ENCODE measurements at regions not wholly inside any gene's neighbourhood (a gene's known extent, or its start where the extent isn't known, plus 50 kb on each side); places are given as distances from the start of the nearest gene placed in this dataset.
"Not testable (repeated sequence)": the region's sequence is repeated elsewhere in the genome, so short reads cannot be mapped to it uniquely, and the experiment has no call there.

DNA sequence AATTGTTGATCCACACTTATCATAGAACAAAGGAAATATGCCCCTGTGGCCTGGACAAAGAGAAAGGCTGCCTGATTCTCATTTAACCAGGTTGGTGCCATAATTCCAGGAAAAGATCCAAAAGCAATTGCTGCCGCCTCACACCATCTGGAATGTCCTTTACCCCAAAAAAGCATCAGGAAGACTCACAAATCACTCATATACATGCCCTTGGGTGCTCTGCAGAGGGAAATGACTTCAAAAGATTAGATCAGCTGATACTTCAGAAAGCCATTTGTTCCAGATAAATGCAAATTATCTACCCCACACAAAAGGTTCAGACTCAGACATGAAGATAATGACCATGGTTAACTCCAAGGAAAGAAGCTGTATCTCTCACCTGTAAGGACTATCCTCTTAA is 285.8 kb downstream of the C1D start:
- H3K9me3 ChIP-seq (ENCODE audit: control insufficient read depth in 4 of 4, insufficient read depth in 3 of 4, low read length in 3 of 4), result no peaks in the 10 kb centered on the region
- ATAC-seq (ENCODE audit: insufficient read depth, low FRiP score) (no peak), DNase-seq (no peak)
- H3K27me3 ChIP-seq (ENCODE audit: control insufficient read depth in 3 of 3, insufficient read depth in 3 of 3, low read length in 2 of 3), result no peaks in the 10 kb centered on the region
- H3K9ac ChIP-seq (ENCODE audit: insufficient read depth in 1 of 2, low read length in 2 of 2), result no peak overlapping the region
- H3K4me3 ChIP-seq, result no peak overlapping the region
- no peaks in the 10 kb centered on the region for H3K36me3 ChIP-seq (ENCODE audit: control insufficient read depth in 4 of 4, insufficient read depth in 4 of 4, low read length in 4 of 4)
- no peak overlapping the region for H3K27ac ChIP-seq (ENCODE audit: low read depth in 1 of 2, low read length in 1 of 2)
- H3K4me1 ChIP-seq (ENCODE audit: control insufficient read depth in 5 of 5, insufficient read depth in 5 of 5, low read length in 5 of 5), result peaks cover 0 to 10% (median 3%) of the 10 kb centered on the region in 5 donors
- TF ChIP-seq, protein P1, sequence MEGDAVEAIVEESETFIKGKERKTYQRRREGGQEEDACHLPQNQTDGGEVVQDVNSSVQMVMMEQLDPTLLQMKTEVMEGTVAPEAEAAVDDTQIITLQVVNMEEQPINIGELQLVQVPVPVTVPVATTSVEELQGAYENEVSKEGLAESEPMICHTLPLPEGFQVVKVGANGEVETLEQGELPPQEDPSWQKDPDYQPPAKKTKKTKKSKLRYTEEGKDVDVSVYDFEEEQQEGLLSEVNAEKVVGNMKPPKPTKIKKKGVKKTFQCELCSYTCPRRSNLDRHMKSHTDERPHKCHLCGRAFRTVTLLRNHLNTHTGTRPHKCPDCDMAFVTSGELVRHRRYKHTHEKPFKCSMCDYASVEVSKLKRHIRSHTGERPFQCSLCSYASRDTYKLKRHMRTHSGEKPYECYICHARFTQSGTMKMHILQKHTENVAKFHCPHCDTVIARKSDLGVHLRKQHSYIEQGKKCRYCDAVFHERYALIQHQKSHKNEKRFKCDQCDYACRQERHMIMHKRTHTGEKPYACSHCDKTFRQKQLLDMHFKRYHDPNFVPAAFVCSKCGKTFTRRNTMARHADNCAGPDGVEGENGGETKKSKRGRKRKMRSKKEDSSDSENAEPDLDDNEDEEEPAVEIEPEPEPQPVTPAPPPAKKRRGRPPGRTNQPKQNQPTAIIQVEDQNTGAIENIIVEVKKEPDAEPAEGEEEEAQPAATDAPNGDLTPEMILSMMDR (IDR thresholded peaks at IDR 0.05; ENCODE audit: control extremely low read depth, extremely low read depth), result no peak
- 86 to 93% methylated on average over 1 of the region's 1 CpG for WGBS, 2 donors

DNA sequence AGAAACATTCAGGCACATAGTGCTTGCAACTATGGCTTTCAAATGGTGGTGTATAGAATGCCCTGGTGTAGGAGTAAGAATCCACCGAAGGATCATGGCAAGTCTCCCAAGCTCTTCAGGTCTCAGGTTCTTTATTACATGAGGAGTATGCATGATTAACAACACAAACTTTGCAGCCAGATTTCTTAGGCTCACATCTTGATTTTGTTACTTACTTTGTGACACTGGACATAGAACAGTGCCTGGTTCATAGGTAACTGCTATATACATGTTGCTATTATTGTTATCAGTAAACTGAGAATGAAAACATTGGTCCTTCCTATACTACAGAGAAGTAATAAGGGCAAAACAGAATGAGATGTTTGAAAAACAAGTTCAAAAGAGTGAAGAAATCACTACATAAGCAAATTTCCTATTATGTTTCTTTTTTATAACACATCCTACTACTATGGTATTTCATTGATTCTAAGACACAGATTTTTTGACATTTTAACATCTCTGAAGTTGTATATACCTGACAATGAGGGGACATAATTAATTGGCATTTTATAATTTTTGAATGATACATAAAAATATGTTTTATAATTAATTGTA is 284.9 kb downstream of the C1D start:
- TF ChIP-seq, protein P1 (IDR thresholded peaks at IDR 0.05; ENCODE audit: control extremely low read depth, extremely low read depth), result no peak
- no peak for DNase-seq
- Histone ChIP-seq H3K27me3 (ENCODE audit: control insufficient read depth in 3 of 3, insufficient read depth in 3 of 3, low read length in 2 of 3) (no peaks in the 10 kb centered on the region), H3K4me3 (no peak overlapping the region), H3K9ac (ENCODE audit: insufficient read depth in 1 of 2, low read length in 2 of 2) (no peak overlapping the region), H3K36me3 (ENCODE audit: control insufficient read depth in 4 of 4, insufficient read depth in 4 of 4, low read length in 4 of 4) (no peaks in the 10 kb centered on the region), H3K27ac (ENCODE audit: low read depth in 1 of 2, low read length in 1 of 2) (no peak overlapping the region), H3K9me3 (ENCODE audit: control insufficient read depth in 4 of 4, insufficient read depth in 3 of 4, low read length in 3 of 4) (no peaks in the 10 kb centered on the region), H3K4me1 (ENCODE audit: control insufficient read depth in 5 of 5, insufficient read depth in 5 of 5, low read length in 5 of 5) (peaks cover 0 to 3% (median 2%) of the 10 kb centered on the region in 5 donors)
- WGBS, 2 donors, result 96% methylated on average over 1 of the region's 1 CpG
- ATAC-seq (ENCODE audit: insufficient read depth, low FRiP score), result no peak

DNA sequence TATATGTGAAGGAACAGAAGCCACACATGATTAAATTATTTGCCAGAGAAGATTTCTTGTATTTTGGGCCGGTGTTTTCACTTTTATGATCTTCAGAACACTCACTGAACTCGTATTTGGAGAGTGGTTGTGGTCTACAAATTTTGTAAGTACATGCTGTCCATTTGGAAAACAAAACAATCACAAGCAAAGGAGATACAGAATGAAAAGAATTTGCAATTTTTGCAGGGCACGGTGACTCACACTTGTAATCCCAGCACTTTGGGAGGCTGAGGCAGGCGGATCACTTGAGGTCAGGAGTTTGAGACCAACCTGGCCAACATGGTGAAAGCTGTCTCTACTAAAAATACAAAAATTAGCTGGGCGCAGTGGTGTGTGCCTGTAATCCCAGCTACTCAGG is 282.0 kb downstream of the C1D start:
- H3K27me3 ChIP-seq (ENCODE audit: control insufficient read depth in 3 of 3, insufficient read depth in 3 of 3, low read length in 2 of 3); H3K4me3 ChIP-seq; DNase-seq; H3K9ac ChIP-seq (ENCODE audit: insufficient read depth in 1 of 2, low read length in 2 of 2); H3K36me3 ChIP-seq (ENCODE audit: control insufficient read depth in 4 of 4, insufficient read depth in 4 of 4, low read length in 4 of 4); H3K4me1 ChIP-seq (ENCODE audit: control insufficient read depth in 5 of 5, insufficient read depth in 5 of 5, low read length in 5 of 5); H3K9me3 ChIP-seq (ENCODE audit: control insufficient read depth in 4 of 4, insufficient read depth in 3 of 4, low read length in 3 of 4); ATAC-seq (ENCODE audit: insufficient read depth, low FRiP score); H3K27ac ChIP-seq (ENCODE audit: low read depth in 1 of 2, low read length in 1 of 2): not testable (repeated sequence)
- 78 to 89% methylated on average over 5 of the region's 5 CpGs for WGBS, 2 donors

DNA sequence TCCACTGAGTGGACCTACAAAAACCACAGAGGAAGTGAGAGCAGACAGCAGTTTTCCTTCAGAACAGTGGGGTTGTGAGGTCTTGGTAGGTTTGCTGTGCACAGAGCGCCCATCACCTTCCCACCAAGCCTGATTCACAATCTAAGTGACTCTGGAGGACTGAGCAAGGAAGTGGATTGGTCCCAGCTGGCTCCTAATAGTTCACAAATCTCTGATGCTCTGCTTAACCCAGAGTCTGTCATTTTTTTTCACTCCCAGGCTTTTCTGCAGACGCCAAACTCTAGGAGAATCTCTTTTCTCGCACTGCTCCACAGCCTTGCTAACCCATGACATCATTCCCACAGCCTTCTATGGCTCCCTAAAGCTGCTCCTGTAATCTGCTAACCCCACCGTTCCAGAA is 280.4 kb downstream of the C1D start:
- no peaks in the 10 kb centered on the region for H3K9me3 ChIP-seq (ENCODE audit: control insufficient read depth in 4 of 4, insufficient read depth in 3 of 4, low read length in 3 of 4)
- peak in 2 of 3 donors; percentile 30 to 41 for DNase-seq
- 60 to 72% methylated on average over 4 of the region's 4 CpGs for WGBS, 2 donors
- H3K4me1 ChIP-seq (ENCODE audit: control insufficient read depth in 5 of 5, insufficient read depth in 5 of 5, low read length in 5 of 5), result no peaks in the 10 kb centered on the region
- no peak overlapping the region for H3K4me3 ChIP-seq
- TF ChIP-seq, protein P1 (IDR thresholded peaks at IDR 0.05; ENCODE audit: control extremely low read depth, extremely low read depth), result no peak
- ATAC-seq (ENCODE audit: insufficient read depth, low FRiP score), result no peak
- H3K27ac ChIP-seq (ENCODE audit: low read depth in 1 of 2, low read length in 1 of 2), result no peak overlapping the region
- no peaks in the 10 kb centered on the region for H3K36me3 ChIP-seq (ENCODE audit: control insufficient read depth in 4 of 4, insufficient read depth in 4 of 4, low read length in 4 of 4)
- H3K9ac ChIP-seq (ENCODE audit: insufficient read depth in 1 of 2, low read length in 2 of 2), result no peak overlapping the region
- no peaks in the 10 kb centered on the region for H3K27me3 ChIP-seq (ENCODE audit: control insufficient read depth in 3 of 3, insufficient read depth in 3 of 3, low read length in 2 of 3)
